OCI-M2 (cell line): ENCODE measurements at regions not wholly inside any gene's neighbourhood (a gene's known extent, or its start where the extent isn't known, plus 50 kb on each side); places are given as distances from the start of the nearest gene placed in this dataset.
"Not testable (repeated sequence)": the region's sequence is repeated elsewhere in the genome, so short reads cannot be mapped to it uniquely, and the experiment has no call there.

ENCODE experiments used
- DNase-seq: peaks from one replicate; lab custom pipeline; 2025; ENCODE audit not compliant: unreplicated experiment; lab: John Stamatoyannopoulos, UW

- DNase-seq, result no peak
These were observed 222.6 kb upstream of the DPYD start for GRCh38 chr1:98143403-98143802.

GRCh38 chr1:98133131-98133530, 212.3 kb upstream of the DPYD start:
- no peak for DNase-seq

- no peak for DNase-seq
These were observed 209.6 kb upstream of the DPYD start for GRCh38 chr1:98130408-98130807.

GRCh38 chr1:98129491-98129890, 208.7 kb upstream of the DPYD start:
- DNase-seq, result no peak

- no peak for DNase-seq
These were observed 205.9 kb upstream of the DPYD start for GRCh38 chr1:98126740-98127139.

- DNase-seq, result no peak
These were observed 200.8 kb upstream of the DPYD start for GRCh38 chr1:98121646-98122045.

GRCh38 chr1:98119796-98120195, 199.0 kb upstream of the DPYD start:
- DNase-seq, result no peak

GRCh38 chr1:98113811-98114210, 193.0 kb upstream of the DPYD start:
- DNase-seq, result no peak

GRCh38 chr1:98112626-98113025, 191.8 kb upstream of the DPYD start:
- DNase-seq, result no peak

GRCh38 chr1:98110674-98111073, 189.8 kb upstream of the DPYD start:
- no peak for DNase-seq

- DNase-seq, result not testable (repeated sequence)
These were observed 187.5 kb upstream of the DPYD start for GRCh38 chr1:98108378-98108777.

- no peak for DNase-seq
These were observed 186.4 kb upstream of the DPYD start for GRCh38 chr1:98107256-98107655.

GRCh38 chr1:98104289-98104688, 183.5 kb upstream of the DPYD start:
- DNase-seq, result no peak

GRCh38 chr1:98103617-98104285, 182.9 kb upstream of the DPYD start:
- no peak for DNase-seq

- DNase-seq, result no peak
These were observed 181.7 kb upstream of the DPYD start for GRCh38 chr1:98102345-98103030.

GRCh38 chr1:98101364-98101763, 180.5 kb upstream of the DPYD start:
- no peak for DNase-seq

GRCh38 chr1:98099501-98099900, 178.7 kb upstream of the DPYD start:
- DNase-seq, result no peak

GRCh38 chr1:98098473-98098872, 177.6 kb upstream of the DPYD start:
- DNase-seq, result no peak

- no peak for DNase-seq
These were observed 169.5 kb upstream of the DPYD start for GRCh38 chr1:98090351-98090750.

- no peak for DNase-seq
These were observed 167.5 kb upstream of the DPYD start for GRCh38 chr1:98088381-98088780.

- DNase-seq, result no peak
These were observed 166.1 kb upstream of the DPYD start for GRCh38 chr1:98086796-98087441.

- DNase-seq, result no peak
These were observed 165.3 kb upstream of the DPYD start for GRCh38 chr1:98086156-98086555.
